HuH-7 (cell line): ENCODE measurements at regions not wholly inside any gene's neighbourhood (a gene's known extent, or its start where the extent isn't known, plus 50 kb on each side); places are given as distances from the start of the nearest gene placed in this dataset.
"Not testable (repeated sequence)": the region's sequence is repeated elsewhere in the genome, so short reads cannot be mapped to it uniquely, and the experiment has no call there.

Experiments
- DNase-seq: peaks from one replicate; pipeline ENCODE4 v3.0.0; 2011; ENCODE audit warnings: low spot score

DNA sequence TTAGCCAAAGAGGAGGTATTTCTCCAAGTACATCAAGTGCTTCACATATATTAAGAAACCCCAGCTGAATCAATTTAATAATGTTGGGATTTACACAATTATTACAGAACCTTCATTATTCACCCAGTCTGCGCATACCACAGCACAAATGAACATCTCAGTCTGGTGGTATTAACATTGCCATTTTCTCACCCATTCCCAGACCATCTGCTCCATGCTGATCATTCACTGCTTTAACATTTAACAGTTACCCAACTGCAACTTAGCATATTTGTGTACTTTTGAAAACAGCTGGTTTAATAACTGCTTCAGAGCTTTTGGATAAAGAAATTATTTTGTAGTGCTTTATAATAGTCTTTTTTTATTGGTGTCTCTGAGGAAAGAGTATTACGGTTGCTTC, 1072.1 kb downstream of the NXPH1 start:
- no peak for DNase-seq

DNA sequence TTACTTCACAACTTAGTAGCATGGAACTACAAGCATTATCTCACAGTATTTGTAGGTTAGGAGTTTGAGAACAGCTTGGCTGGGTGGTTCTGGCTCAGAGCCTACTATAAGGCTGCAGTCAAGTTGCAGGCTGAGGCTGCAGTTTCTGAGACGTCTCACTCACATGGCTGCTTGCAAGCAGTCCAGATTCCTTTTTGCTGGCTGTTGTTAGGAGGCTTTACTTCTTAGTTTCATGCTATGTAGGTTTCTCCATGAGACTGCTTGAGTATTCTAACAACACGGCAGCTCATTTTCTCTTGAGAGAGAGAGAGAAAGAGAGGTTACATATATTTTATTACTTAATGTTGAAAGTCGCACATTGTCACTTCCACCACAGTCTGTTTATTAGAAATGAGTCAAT, 1073.9 kb downstream of the NXPH1 start:
- DNase-seq, result no peak

DNA sequence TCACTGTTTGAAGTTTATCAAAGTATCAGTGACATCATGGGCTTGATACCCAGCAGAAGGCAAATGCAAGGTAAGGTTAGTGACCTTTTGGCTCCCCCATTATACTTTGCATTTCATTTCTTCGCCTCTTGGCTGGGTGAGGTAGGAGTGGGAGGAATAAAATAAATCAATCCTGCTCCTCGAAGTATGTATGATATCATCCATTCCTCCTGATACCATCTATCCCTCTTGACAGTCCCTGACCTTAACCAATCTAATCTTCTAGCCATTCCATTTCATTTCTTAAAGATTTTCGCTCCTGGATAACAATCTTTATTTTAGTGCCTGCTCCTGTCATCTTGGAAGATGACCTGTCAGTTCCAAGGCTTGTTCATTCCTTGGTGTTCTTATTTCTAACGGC, 1083.3 kb downstream of the NXPH1 start:
- no peak for DNase-seq

DNA sequence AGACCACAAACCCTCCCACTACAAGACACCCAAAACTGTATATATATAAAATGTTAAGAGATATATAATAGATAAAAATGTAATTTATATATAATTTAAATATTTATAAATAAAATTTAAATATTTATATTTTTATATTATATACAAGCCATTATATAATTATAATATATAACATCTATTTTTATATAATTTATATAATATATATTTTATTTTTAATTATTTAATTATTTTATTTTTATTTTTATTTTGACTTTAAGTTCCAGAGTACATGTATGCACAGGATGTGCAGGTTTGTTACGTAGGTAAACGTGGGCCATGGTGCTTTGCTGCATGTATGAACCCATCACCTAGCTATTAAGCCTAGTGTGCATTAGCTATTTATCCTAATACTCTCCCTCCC, 1090.2 kb downstream of the NXPH1 start:
- DNase-seq, result no peak

GRCh38 chr7:9552431-9552830, 1119.0 kb downstream of the NXPH1 start:
- DNase-seq, result not testable (repeated sequence)

DNA sequence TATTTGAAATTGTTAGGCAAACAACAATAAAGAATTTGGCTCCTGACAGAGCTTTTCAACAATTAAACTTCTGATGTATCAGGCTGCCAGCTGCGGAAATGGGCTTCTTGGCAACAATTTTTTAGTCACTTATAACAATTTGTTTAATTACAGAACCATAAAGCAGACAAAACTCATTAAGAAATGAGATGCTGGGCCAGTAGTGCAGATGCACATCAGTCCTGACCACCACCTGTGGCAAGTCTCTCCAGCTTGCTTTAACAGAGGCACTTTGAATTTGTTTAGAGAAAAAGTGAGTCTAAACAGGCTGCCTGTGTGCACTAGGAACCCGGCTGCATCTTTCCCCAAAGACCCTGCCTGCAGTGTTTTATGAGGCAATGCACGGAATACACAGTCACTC, 1124.4 kb downstream of the NXPH1 start:
- DNase-seq, result no peak

DNA sequence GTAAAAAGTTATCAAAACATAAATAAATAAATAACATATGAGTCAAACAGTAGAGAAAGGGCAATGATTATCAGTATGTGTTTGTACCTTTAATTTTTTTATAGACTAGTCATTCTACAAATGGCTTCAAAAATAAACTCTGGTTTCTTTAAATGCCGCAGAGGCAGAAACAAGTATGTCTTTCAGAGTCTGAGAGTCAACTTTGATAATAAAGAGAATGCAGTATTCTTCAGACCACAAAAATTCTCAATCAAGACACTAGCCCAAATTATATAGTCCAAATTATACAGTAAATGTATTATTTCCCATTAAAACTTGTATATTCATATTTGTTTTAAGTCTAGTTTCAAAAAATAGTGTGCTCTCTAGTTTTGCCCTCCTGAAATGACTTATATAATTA, 1142.3 kb downstream of the NXPH1 start:
- no peak for DNase-seq

DNA sequence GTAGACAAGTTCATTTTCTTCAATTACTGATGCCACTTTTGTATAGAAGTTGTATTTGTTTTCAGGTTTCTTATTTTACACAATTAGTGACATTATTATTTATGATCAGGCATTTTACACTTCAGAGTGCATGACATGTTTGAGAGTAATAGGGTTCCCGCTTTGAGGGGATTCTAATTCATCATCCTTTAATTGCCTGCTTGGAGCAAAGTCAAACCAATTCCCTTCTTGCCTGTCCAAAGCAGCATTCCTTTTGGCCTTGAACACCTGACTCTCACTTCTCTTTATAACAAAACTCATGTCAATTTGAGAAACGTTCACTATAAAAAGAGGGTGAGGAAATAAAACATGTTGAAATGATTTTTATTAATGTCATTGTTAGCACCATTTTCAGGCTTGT, 1149.4 kb downstream of the NXPH1 start:
- no peak for DNase-seq

GRCh38 chr7:9598411-9598810, 1165.0 kb downstream of the NXPH1 start:
- DNase-seq, result no peak

DNA sequence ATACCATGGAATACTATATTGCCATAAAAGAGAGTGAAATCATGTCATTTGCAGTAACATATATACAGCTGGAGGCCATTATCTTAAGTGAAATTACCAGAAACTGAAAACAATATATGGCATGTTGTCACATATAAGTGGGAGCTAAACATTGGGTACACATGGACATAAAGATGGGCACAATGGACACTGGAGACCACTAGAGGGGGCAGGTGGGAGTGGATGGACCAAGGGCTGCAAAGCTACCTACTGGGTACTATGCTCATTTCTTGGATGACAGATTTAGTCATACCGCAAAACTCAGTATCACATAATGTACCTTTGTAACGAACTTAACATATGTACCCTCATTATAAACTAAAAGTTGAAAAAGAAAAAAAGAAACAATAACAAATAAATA, 1167.6 kb downstream of the NXPH1 start:
- DNase-seq, result no peak

GRCh38 chr7:9603291-9603690, 1169.9 kb downstream of the NXPH1 start:
- no peak for DNase-seq

- no peak for DNase-seq
These were observed 1175.2 kb downstream of the NXPH1 start for GRCh38 chr7:9608560-9608959.

DNA sequence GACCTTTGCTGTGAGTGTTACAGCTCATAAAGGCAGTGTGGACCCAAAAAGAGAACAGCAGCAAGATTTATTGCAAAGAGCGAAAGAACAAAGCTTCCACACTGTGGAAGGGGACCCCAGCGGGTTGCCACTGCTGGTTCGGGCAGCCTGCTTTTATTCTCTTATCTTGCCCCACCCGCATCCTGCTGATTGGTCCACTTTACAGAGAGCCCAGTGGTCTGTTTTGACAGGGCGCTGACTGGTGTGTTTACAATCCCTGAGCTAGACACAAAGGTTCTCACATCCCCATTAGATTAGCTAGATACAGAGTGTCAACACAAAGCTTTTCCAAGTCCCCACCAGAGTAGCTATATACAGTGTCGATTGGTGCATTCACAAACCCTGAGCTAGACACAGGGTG, 1187.5 kb downstream of the NXPH1 start:
- not testable (repeated sequence) for DNase-seq

GRCh38 chr7:9621306-9621902, 1188.0 kb downstream of the NXPH1 start:
- DNase-seq, result peak; percentile 1

DNA sequence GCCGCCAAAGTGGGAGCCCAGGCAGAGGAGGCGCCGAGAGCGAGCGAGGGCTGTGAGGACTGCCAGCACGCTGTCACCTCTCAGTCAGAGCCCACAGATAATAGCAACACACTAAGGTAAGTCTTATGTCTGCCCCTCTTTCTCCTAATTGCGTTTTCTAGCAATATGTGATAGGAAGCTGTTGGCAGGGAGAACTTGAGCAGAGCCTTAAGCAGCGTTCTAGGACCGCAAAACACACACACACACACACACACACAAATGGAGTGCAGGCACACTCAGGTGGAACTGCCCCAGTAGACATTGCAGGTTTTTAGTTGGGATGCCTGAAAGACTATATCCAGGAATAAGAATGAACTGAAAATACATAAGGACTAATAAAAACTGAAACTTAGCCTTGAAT, 1188.5 kb downstream of the NXPH1 start:
- DNase-seq, result no peak

DNA sequence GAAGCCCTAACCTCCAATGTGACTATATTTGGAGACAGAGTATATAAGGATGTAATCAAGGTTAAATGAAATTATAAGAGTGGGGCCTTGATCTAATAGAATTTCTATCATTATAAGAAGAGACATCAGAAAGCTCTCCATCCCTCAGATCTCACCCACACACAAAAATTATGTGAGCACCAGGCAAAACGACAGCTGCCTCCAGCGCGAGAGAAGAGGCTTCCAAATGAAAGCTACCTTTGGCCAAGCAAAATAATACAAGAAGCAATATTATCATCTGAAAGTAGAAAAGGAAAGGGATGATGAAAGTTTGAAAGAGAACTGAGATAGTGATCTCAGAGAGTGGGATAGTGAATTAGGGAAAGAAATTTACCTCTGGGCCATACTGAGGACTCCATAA, 1192.5 kb downstream of the NXPH1 start:
- DNase-seq, result no peak

- DNase-seq, result no peak
These were observed 1212.3 kb downstream of the NXPH1 start for GRCh38 chr7:9645756-9646155.

DNA sequence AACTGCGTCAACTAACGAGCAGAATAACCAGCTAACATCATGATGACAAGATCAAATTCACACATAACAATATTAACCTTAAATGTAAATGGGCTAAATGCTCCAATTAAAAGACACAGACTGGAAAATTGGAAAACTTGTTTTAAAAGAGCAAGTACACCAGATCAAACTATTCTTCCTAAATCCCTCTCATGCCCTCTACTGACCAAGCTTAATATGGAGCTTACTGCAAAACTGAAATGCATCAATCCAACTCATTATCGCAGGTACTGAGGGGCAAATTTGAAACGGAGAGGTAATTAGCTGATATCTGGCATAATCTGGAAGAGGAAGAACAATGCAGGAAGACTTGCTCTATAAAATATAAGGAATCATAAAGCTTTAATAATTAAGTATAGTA, 1223.8 kb downstream of the NXPH1 start:
- no peak for DNase-seq

GRCh38 chr7:9671979-9672917, 1238.8 kb downstream of the NXPH1 start:
- no peak for DNase-seq

DNA sequence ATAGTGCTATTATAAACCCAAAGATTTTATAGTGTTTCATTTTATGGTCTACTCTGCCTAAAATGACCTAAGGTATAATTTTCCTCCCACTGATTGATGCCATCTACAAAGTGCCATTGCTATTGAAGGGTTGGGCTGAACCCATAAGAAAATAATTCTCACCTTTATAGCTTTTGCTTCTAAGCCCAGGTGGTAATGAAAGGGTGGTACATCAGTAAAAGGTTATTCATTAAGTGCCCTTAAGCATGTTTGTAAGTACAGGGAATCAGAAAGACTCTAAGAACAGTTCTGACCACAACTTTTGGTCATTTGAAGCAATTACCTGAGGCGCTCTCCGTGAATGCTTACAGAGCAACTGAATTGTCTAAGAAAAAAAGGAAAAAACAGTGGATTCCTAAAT, 1247.3 kb downstream of the NXPH1 start:
- no peak for DNase-seq

DNA sequence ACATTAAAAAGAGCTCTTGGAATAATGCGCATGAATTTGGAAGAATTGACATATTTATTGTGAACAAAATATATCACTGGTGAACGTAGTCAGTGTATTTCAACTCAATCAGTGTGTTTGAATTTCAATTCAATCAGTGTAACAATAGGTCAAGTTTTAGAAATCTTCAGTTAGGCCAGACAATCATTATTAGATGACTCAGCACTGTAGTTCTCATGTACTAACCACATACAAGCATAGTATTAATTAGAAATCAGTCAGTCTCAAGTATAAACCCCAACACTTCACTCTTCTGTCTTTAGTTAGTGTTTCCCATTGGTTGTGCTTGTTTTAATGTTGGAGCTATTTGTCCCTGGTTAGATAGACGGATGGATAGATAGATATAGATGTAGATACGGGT, 1247.9 kb downstream of the NXPH1 start:
- DNase-seq, result no peak

DNA sequence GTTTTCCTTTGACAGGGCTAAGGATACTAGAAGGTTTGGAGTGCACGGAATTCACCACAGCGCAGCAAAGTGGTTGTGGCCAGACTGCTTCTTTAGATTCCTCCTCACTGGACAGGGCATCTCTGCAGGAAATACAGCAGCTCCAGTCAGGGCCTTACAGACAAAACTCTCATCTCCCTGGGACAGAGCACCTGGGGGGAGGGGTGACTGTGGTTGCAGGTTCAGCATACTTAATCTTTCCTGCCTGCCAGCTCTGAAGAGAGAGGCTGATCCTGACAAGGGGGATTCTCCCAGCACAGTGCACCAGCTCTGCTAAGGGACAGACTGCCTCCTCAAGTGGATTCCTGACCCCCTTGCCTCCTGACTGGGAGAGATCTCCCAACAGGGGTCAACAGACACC, 1257.9 kb downstream of the NXPH1 start:
- DNase-seq, result no peak

GRCh38 chr7:9698375-9698774, 1265.0 kb downstream of the NXPH1 start:
- no peak for DNase-seq

- DNase-seq, result no peak
These were observed 1264.5 kb upstream of the PHF14 start for GRCh38 chr7:9709216-9709615.
